AG04449 (cell line): ENCODE measurements at regions not wholly inside any gene's neighbourhood (a gene's known extent, or its start where the extent isn't known, plus 50 kb on each side); places are given as distances from the start of the nearest gene placed in this dataset.

ENCODE experiments used
- CTCF ChIA-PET: fragments of 350-600 bp; formaldehyde crosslinking; extraction: SDS; loops from one replicate; lab custom pipeline; 2021; ENCODE audit warnings: antibody characterized with exemption; lab: Yijun Ruan, JAX
- POLR2A ChIA-PET: fragments of 400-600, 350-600 bp; formaldehyde crosslinking; extraction: SDS; loops from one replicate; lab custom pipeline; 2020; ENCODE audit warnings: antibody characterized with exemption, inconsistent platforms; lab: Yijun Ruan, JAX
- DNase-seq: peaks from one replicate; pipeline ENCODE4 v3.0.0-alpha.2; 2010; ENCODE audit warnings: low read depth, low spot score
- H3K4me3 ChIP-seq: 2 replicates; pipeline ENCODE4 v1.5.1; 2011; ENCODE audit warnings: low read depth, mild to moderate bottlenecking, control low read depth, low read length
- CTCF ChIP-seq: IDR thresholded peaks from one replicate; pipeline ENCODE4 v1.5.1; 2011; ENCODE audit warnings: mild to moderate bottlenecking, moderate library complexity, low read length, control low read depth, inconsistent platforms; ENCODE audit not compliant: insufficient read depth; ENCODE audit errors: missing control alignments

DNA sequence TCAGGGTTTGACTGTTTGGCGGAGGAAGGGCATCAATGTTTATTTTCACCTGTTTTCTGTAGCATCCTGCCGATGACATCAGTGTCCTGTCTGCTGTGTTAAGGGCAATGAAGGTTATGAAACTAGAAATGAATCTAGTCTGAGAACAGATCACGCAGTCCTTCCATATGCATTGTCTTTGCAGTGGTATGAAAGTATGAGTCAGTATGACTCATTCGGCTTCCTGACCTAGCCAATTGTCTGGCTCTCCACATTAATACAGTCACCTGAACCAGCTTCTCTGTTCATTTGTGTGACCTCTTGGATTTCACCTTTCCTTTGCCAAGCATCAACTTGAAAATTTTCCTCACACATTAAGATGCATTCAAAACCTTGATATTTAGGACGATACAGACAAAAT, 353.8 kb downstream of the RND3 start:
- POLR2A ChIA-PET: interaction anchor here (1.2 to 1.7 kb wide), 2 partner anchors 9 to 10 kb away, joined by 3 to 7 read pairs; no protein-coding TSS in a partner anchor
- CTCF ChIA-PET: no interaction called here
- TF ChIP-seq CTCF: no peak
- no peak overlapping the region for H3K4me3 ChIP-seq
- DNase-seq: no peak

DNA sequence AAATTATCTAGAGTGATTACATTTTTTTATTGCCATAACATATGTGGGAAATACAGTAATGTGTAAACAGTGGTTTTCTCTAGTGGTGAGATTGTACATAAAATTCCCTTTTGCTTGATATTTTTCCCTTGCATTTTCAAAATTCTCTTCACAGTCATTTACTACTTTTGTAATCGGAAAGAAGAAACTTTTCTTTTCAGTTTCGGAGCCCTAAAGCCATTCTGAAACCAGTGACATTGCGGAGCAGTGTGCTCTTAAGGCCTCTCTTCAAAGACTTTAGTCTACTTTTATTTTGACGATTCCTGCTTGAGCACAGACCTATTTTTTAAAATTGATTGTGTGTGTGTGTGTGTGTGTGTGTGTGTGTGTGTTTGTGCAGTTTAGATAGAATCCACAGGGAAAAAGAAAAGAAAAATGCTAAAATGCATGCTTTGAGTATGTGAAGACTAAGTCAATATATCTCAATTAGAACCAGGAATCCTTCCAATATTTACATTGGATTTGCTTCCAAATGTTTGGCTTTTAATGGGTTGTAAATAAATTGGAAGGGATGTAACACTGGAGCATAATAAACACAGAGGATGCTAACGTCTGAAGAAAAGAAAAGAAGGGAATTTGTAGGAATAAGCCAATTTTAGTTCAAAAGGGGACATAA, 357.4 kb downstream of the RND3 start:
- TF ChIP-seq CTCF: no peak
- CTCF ChIA-PET: no interaction called here
- H3K4me3 ChIP-seq: no peak overlapping the region
- POLR2A ChIA-PET: no interaction called here
- DNase-seq: no peak

DNA sequence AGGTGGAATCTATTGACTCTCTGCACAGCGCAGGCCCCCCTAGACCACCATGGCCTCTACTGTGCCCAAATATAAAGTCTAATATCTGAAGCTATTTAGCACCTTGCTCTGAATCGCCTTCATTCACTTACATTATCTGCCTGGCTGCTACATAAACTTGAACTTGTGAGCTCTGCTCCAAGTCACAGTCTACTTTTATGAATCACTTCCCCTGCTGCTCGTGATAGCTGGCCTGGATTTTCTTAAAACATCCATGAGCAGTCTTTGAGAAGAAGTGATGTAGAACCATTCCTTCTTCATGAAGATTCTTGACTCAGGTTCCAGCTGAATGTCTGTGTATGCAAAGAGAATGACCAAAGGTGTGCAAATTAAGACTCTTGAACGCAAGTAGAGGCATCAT, 359.5 kb downstream of the RND3 start:
- CTCF ChIA-PET: interaction anchor here (1.8 to 1.9 kb wide), 2 partner anchors 8 to 30 kb away, joined by 5 read pairs; no protein-coding TSS in a partner anchor
- POLR2A ChIA-PET: interaction anchor here (0.6 to 1.1 kb wide), 2 partner anchors 15 to 39 kb away, joined by 4 to 5 read pairs; no protein-coding TSS in a partner anchor
- H3K4me3 ChIP-seq: no peak overlapping the region
- no peak for DNase-seq
- TF ChIP-seq CTCF: no peak

- DNase-seq: no peak
- POLR2A ChIA-PET: interaction anchor here (1.1 kb wide), 1 partner anchor 16 kb away, joined by 5 read pairs; no protein-coding TSS in a partner anchor
- no peak for TF ChIP-seq CTCF
- CTCF ChIA-PET: interaction anchor here (0.7 to 1.9 kb wide), 4 partner anchors 8 to 349 kb away, joined by 3 to 5 read pairs (median 4); no protein-coding TSS in a partner anchor
- no peak overlapping the region for H3K4me3 ChIP-seq
These were observed 360.0 kb downstream of the RND3 start for GRCh38 chr2:150127346-150127990.

GRCh38 chr2:150126839-150127238, 360.6 kb downstream of the RND3 start:
- POLR2A ChIA-PET: interaction anchor here (1.1 kb wide), 1 partner anchor 345 kb away, joined by 3 read pairs; no protein-coding TSS in a partner anchor
- no peak overlapping the region for H3K4me3 ChIP-seq
- no peak for DNase-seq
- CTCF ChIA-PET: interaction anchor here (0.7 to 1.9 kb wide), 5 partner anchors 9 to 350 kb away, joined by 3 to 5 read pairs (median 3); no protein-coding TSS in a partner anchor
- no peak for TF ChIP-seq CTCF
